Neuronal stem cell (in vitro differentiated cells): ENCODE measurements at regions not wholly inside any gene's neighbourhood (a gene's known extent, or its start where the extent isn't known, plus 50 kb on each side); places are given as distances from the start of the nearest gene placed in this dataset.

Experiments
- DNase-seq: peaks from one replicate; pipeline ENCODE4 v3.0.0-alpha.2; 2013; ENCODE audit warnings: low spot score
- H2AFZ ChIP-seq: one replicate; pipeline ENCODE4 v1.6.1; 2013; ENCODE audit warnings: mild to moderate bottlenecking, low read length, inconsistent platforms
- H2AK5ac ChIP-seq: 2 replicates; pipeline ENCODE4 v1.6.1; 2013; ENCODE audit warnings: low read depth, mild to moderate bottlenecking, inconsistent platforms, low read length, moderate library complexity, mixed read lengths
- H2BK120ac ChIP-seq: 2 replicates; pipeline ENCODE4 v1.6.1; 2013; ENCODE audit warnings: low read depth, mild to moderate bottlenecking, inconsistent platforms, low read length, moderate library complexity, mixed read lengths
- H2BK12ac ChIP-seq: one replicate; pipeline ENCODE4 v1.6.1; 2013; ENCODE audit warnings: low read length, inconsistent platforms
- H2BK15ac ChIP-seq: 2 replicates; pipeline ENCODE4 v1.6.1; 2013; ENCODE audit warnings: mild to moderate bottlenecking, low read length, inconsistent platforms, mixed read lengths
- H2BK5ac ChIP-seq: one replicate; pipeline ENCODE4 v1.6.1; 2013; ENCODE audit warnings: inconsistent platforms, mild to moderate bottlenecking, low read length, moderate library complexity
- H3K14ac ChIP-seq: one replicate; pipeline ENCODE4 v1.6.1; 2013; ENCODE audit warnings: low read length, inconsistent platforms
- H3K18ac ChIP-seq: 2 replicates; pipeline ENCODE4 v1.6.1; 2013; ENCODE audit warnings: low read length, inconsistent platforms
- H3K23ac ChIP-seq: 2 replicates; pipeline ENCODE4 v1.6.1; 2013; ENCODE audit warnings: low read depth, mild to moderate bottlenecking, mixed read lengths, low read length, inconsistent platforms; ENCODE audit not compliant: poor library complexity
- H3K27ac ChIP-seq: replicated peaks from 3 replicates; pipeline ENCODE4 v1.5.1; 2013; ENCODE audit warnings: low read length, inconsistent platforms
- H3K27me3 ChIP-seq, 3 experiments: 2 replicates each; pipeline ENCODE4 v1.6.1; 2013; ENCODE audit warnings: low read length in 3 of 3, mild to moderate bottlenecking in 2 of 3, inconsistent platforms in 1 of 3, low read depth in 1 of 3, mixed read lengths in 1 of 3, moderate library complexity in 1 of 3; ENCODE audit not compliant: control insufficient read depth in 3 of 3, insufficient read depth in 3 of 3
- H3K36me3 ChIP-seq, 2 donors: replicated peaks in 1 of 2; 2 replicates each; pipeline ENCODE4 v1.6.1; 2013; ENCODE audit warnings: low read length in 2 of 2; ENCODE audit not compliant: control insufficient read depth in 2 of 2, insufficient read depth in 2 of 2
- H3K4ac ChIP-seq: 2 replicates; pipeline ENCODE4 v1.6.1; 2013; ENCODE audit warnings: inconsistent platforms, mild to moderate bottlenecking, low read length, moderate library complexity
- H3K4me1 ChIP-seq, 2 donors: 1 replicate in 1 of 2; 2 replicates in 1 of 2; pipeline ENCODE4 v1.6.1; 2013; ENCODE audit warnings: low read length in 2 of 2, low read depth in 1 of 2; ENCODE audit not compliant: control insufficient read depth in 2 of 2, insufficient read depth in 1 of 2
- H3K4me2 ChIP-seq: one replicate; pipeline ENCODE4 v1.6.1; 2013; ENCODE audit warnings: mild to moderate bottlenecking, low read length, inconsistent platforms; ENCODE audit not compliant: insufficient read depth, poor library complexity, severe bottlenecking
- H3K4me3 ChIP-seq, 2 donors: 2 replicates each; pipeline ENCODE4 v1.5.1; 2013; ENCODE audit warnings: low read length in 2 of 2, mild to moderate bottlenecking in 2 of 2, inconsistent platforms in 1 of 2, moderate library complexity in 1 of 2
- H3K79me1 ChIP-seq: one replicate; pipeline ENCODE4 v1.6.1; 2013; ENCODE audit warnings: low read depth, mild to moderate bottlenecking, inconsistent platforms, low read length, moderate library complexity
- H3K9ac ChIP-seq: one replicate; pipeline ENCODE4 v1.6.1; 2013; ENCODE audit warnings: mild to moderate bottlenecking, low read depth, low read length, inconsistent platforms; ENCODE audit not compliant: poor library complexity
- H3K9me3 ChIP-seq, 2 donors: replicated peaks in 1 of 2; 2 replicates each; pipeline versions ENCODE3 to v1.6.1; 2013; ENCODE audit warnings: low read length in 2 of 2, mild to moderate bottlenecking in 2 of 2, inconsistent platforms in 1 of 2, low read depth in 1 of 2, mixed read lengths in 1 of 2, moderate library complexity in 1 of 2; ENCODE audit not compliant: control insufficient read depth in 2 of 2, insufficient read depth in 1 of 2
- H4K8ac ChIP-seq: one replicate; pipeline ENCODE4 v1.6.1; 2013; ENCODE audit warnings: low read depth, mild to moderate bottlenecking, inconsistent platforms, low read length, moderate library complexity
- H4K91ac ChIP-seq: one replicate; pipeline ENCODE4 v1.6.1; 2013; ENCODE audit warnings: low read length, low read depth, mild to moderate bottlenecking, inconsistent platforms; ENCODE audit not compliant: poor library complexity
- WGBS, 2 donors: extraction: QIAGEN DNeasy Blood & Tissue Kit; methylation state at CpG; one replicate each; pipeline ENCODE4 v1.1.7; 2013; ENCODE audit warnings: missing lambda C conversion rate in 2 of 2, mixed read lengths in 1 of 2; ENCODE audit not compliant: insufficient read length in 2 of 2, insufficient replicate concordance in 1 of 2; ENCODE audit errors: extremely low coverage in 2 of 2; 5-methylcytosine and 5-hydroxymethylcytosine counted together

- Histone ChIP-seq H2BK12ac (no peak overlapping the region), H3K14ac (no peak overlapping the region), H2BK15ac (no peak overlapping the region), H3K4me3 (no peak overlapping the region), H3K27ac (no peak overlapping the region), H3K18ac (no peak overlapping the region), H2AFZ (no peak overlapping the region), H4K8ac (no peak overlapping the region), H3K79me1 (no peaks in the 10 kb centered on the region), H2AK5ac (no peak overlapping the region), H3K9ac (no peak overlapping the region), H3K27me3 (no peaks in the 10 kb centered on the region), H2BK5ac (no peak overlapping the region), H3K4me2 (no peak overlapping the region), H3K4ac (no peak overlapping the region), H3K4me1 (no peaks in the 10 kb centered on the region), H2BK120ac (no peak overlapping the region), H3K9me3 (no peaks in the 10 kb centered on the region), H3K36me3 (no peaks in the 10 kb centered on the region), H3K23ac (no peak overlapping the region), H4K91ac (no peak overlapping the region)
- DNase-seq: no peak
- WGBS, 2 donors: no CpG with 5 or more reads among the region's 1 CpG
These were observed 215.4 kb upstream of the OSR1 start for GRCh38 chr2:19573784-19574183.

GRCh38 chr2:19571773-19572172 lies 213.3 kb upstream of the OSR1 start:
- Histone ChIP-seq H3K9me3 (no peaks in the 10 kb centered on the region), H3K14ac (no peak overlapping the region), H3K18ac (no peak overlapping the region), H2BK12ac (no peak overlapping the region), H3K4me3 (no peak overlapping the region), H2BK15ac (no peak overlapping the region), H2BK120ac (no peak overlapping the region), H3K9ac (no peak overlapping the region), H3K4me2 (no peak overlapping the region), H4K91ac (no peak overlapping the region), H3K79me1 (no peaks in the 10 kb centered on the region), H3K27ac (no peak overlapping the region), H3K4me1 (no peaks in the 10 kb centered on the region), H3K27me3 (no peaks in the 10 kb centered on the region), H3K23ac (no peak overlapping the region), H2BK5ac (no peak overlapping the region), H3K4ac (no peak overlapping the region), H3K36me3 (no peaks in the 10 kb centered on the region), H2AFZ (no peak overlapping the region), H4K8ac (no peak overlapping the region), H2AK5ac (no peak overlapping the region)
- WGBS, 2 donors: no CpG with 5 or more reads among the region's 4 CpGs
- DNase-seq: no peak

- Histone ChIP-seq H3K14ac (no peak overlapping the region), H3K36me3 (no peaks in the 10 kb centered on the region)
- no CpG with 5 or more reads among the region's 3 CpGs for WGBS, 2 donors
These were observed 210.9 kb upstream of the OSR1 start for GRCh38 chr2:19569300-19569791.

GRCh38 chr2:19568809-19569208 lies 210.4 kb upstream of the OSR1 start:
- H2BK12ac ChIP-seq: no peak overlapping the region
- H3K4ac ChIP-seq: no peak overlapping the region
- H3K14ac ChIP-seq: no peak overlapping the region
- H2AK5ac ChIP-seq: no peak overlapping the region
- no peak overlapping the region for H4K8ac ChIP-seq
- H3K4me1 ChIP-seq: no peaks in the 10 kb centered on the region
- no peaks in the 10 kb centered on the region for H3K27me3 ChIP-seq
- no peak overlapping the region for H3K4me2 ChIP-seq
- no peak overlapping the region for H4K91ac ChIP-seq
- H3K23ac ChIP-seq: no peak overlapping the region
- H3K36me3 ChIP-seq: no peaks in the 10 kb centered on the region
- H3K18ac ChIP-seq: no peak overlapping the region
- no peak overlapping the region for H3K4me3 ChIP-seq
- no peaks in the 10 kb centered on the region for H3K9me3 ChIP-seq
- DNase-seq: no peak
- H3K79me1 ChIP-seq: no peaks in the 10 kb centered on the region
- no peak overlapping the region for H3K27ac ChIP-seq
- no peak overlapping the region for H2AFZ ChIP-seq
- H2BK120ac ChIP-seq: no peak overlapping the region
- no CpG with 5 or more reads among the region's 5 CpGs for WGBS, 2 donors
- H2BK5ac ChIP-seq: no peak overlapping the region
- H2BK15ac ChIP-seq: no peak overlapping the region
- no peak overlapping the region for H3K9ac ChIP-seq

More at GRCh38 chr2:19569300-19569791, 210.9 kb upstream of the OSR1 start:
- Histone ChIP-seq H3K4me2 (no peak overlapping the region), H2BK5ac (no peak overlapping the region), H3K79me1 (no peaks in the 10 kb centered on the region), H2AFZ (no peak overlapping the region), H3K4ac (no peak overlapping the region), H3K27me3 (no peaks in the 10 kb centered on the region), H3K27ac (no peak overlapping the region), H2BK120ac (no peak overlapping the region), H4K8ac (no peak overlapping the region), H2AK5ac (no peak overlapping the region), H3K9ac (no peak overlapping the region), H3K4me3 (no peak overlapping the region), H4K91ac (no peak overlapping the region), H2BK12ac (no peak overlapping the region), H3K18ac (no peak overlapping the region), H3K4me1 (no peaks in the 10 kb centered on the region), H2BK15ac (no peak overlapping the region), H3K9me3 (no peaks in the 10 kb centered on the region), H3K23ac (no peak overlapping the region)
- DNase-seq: peak; percentile 11
